Brain microvascular endothelial cell (primary cell): ENCODE measurements at regions not wholly inside any gene's neighbourhood (a gene's known extent, or its start where the extent isn't known, plus 50 kb on each side); places are given as distances from the start of the nearest gene placed in this dataset.

Source experiments
- DNase-seq: peaks from one replicate; pipeline ENCODE4 v3.0.0-alpha.2; 2020
- H3K27ac ChIP-seq: fragments of 250-450 bp; sonication (Bioruptor Pico); 2 replicates; pipeline ENCODE4 v1.5.1; 2020; ENCODE audit warnings: mild to moderate bottlenecking, moderate library complexity
- H3K27me3 ChIP-seq: fragments of 250-450 bp; sonication (Bioruptor Pico); replicated peaks from 2 replicates; pipeline ENCODE4 v1.5.1; 2020; ENCODE audit warnings: mild to moderate bottlenecking
- H3K36me3 ChIP-seq: fragments of 250-450 bp; sonication (Bioruptor Pico); replicated peaks from 2 replicates; pipeline ENCODE4 v1.5.1; 2020; ENCODE audit warnings: mild to moderate bottlenecking
- H3K4me3 ChIP-seq: 2 replicates; pipeline ENCODE4 v1.5.1; 2011; ENCODE audit warnings: low read depth, mild to moderate bottlenecking, control low read depth, low read length, moderate library complexity
- CTCF ChIP-seq: IDR thresholded peaks from 2 replicates; pipeline ENCODE4 v1.5.1; 2011; ENCODE audit warnings: low read depth, mild to moderate bottlenecking, moderate library complexity, low read length, control low read depth, inconsistent platforms; ENCODE audit errors: missing control alignments
- in situ Hi-C: cut with HindIII; loops from 2 replicates; pipeline ENCODE4 v1.10.0; 2017; ENCODE audit warnings: low sequenced_read_pairs, low pct_ligation_motif_present

GRCh38 chr3:196142202-196142956 is 60.5 kb upstream of the TFRC start:
- no peak for TF ChIP-seq CTCF
- no peaks in the 10 kb centered on the region for H3K36me3 ChIP-seq
- H3K27me3 ChIP-seq: no peaks in the 10 kb centered on the region
- no peak overlapping the region for H3K27ac ChIP-seq
- no peak for DNase-seq
- H3K4me3 ChIP-seq: no peak overlapping the region
- in situ Hi-C loops: no loop called here

GRCh38 chr3:196141866-196142201 is 59.9 kb upstream of the TFRC start:
- TF ChIP-seq CTCF: no peak
- H3K36me3 ChIP-seq: no peaks in the 10 kb centered on the region
- H3K4me3 ChIP-seq: no peak overlapping the region
- no peak overlapping the region for H3K27ac ChIP-seq
- in situ Hi-C loops: no loop called here
- DNase-seq: no peak
- H3K27me3 ChIP-seq: no peaks in the 10 kb centered on the region

- no peak overlapping the region for H3K4me3 ChIP-seq
- DNase-seq: no peak
- no peak overlapping the region for H3K27ac ChIP-seq
- H3K27me3 ChIP-seq: no peaks in the 10 kb centered on the region
- no peaks in the 10 kb centered on the region for H3K36me3 ChIP-seq
- in situ Hi-C loops: no loop called here
- no peak for TF ChIP-seq CTCF
Measured at GRCh38 chr3:196141052-196141865, 59.4 kb upstream of the TFRC start.

- no peaks in the 10 kb centered on the region for H3K36me3 ChIP-seq
- no peak overlapping the region for H3K4me3 ChIP-seq
- no peaks in the 10 kb centered on the region for H3K27me3 ChIP-seq
- in situ Hi-C loops: no loop called here
- DNase-seq: no peak
- H3K27ac ChIP-seq: no peak overlapping the region
- no peak for TF ChIP-seq CTCF
Measured at GRCh38 chr3:196140224-196140623, 58.3 kb upstream of the TFRC start.

GRCh38 chr3:196139281-196139680 is 57.4 kb upstream of the TFRC start:
- no peaks in the 10 kb centered on the region for H3K36me3 ChIP-seq
- no peaks in the 10 kb centered on the region for H3K27me3 ChIP-seq
- no peak overlapping the region for H3K4me3 ChIP-seq
- in situ Hi-C loops: no loop called here
- DNase-seq: no peak
- TF ChIP-seq CTCF: no peak
- H3K27ac ChIP-seq: no peak overlapping the region
